WERI-Rb-1 (cell line): ENCODE measurements at regions not wholly inside any gene's neighbourhood (a gene's known extent, or its start where the extent isn't known, plus 50 kb on each side); places are given as distances from the start of the nearest gene placed in this dataset.

Source experiments
- DNase-seq: peaks from one replicate; pipeline ENCODE4 v3.0.0-alpha.2; 2020
- H3K27ac ChIP-seq: fragments of 250-450 bp; sonication (Bioruptor Pico); 2 replicates; pipeline ENCODE4 v1.5.1; 2020; ENCODE audit warnings: mild to moderate bottlenecking, moderate library complexity
- H3K27me3 ChIP-seq: fragments of 250-450 bp; sonication (Bioruptor Pico); 2 replicates; pipeline ENCODE4 v1.5.1; 2021; ENCODE audit warnings: mild to moderate bottlenecking, low read depth, moderate library complexity; ENCODE audit not compliant: insufficient read depth, severe bottlenecking
- H3K36me3 ChIP-seq: fragments of 250-450 bp; sonication (Bioruptor Pico); 2 replicates; pipeline ENCODE4 v1.5.1; 2020; ENCODE audit warnings: mild to moderate bottlenecking, moderate library complexity
- H3K4me3 ChIP-seq: 2 replicates; pipeline ENCODE4 v1.5.1; 2011; ENCODE audit warnings: low read depth, mild to moderate bottlenecking, control low read depth, low read length
- H3K9me3 ChIP-seq: fragments of 250-450 bp; sonication (Bioruptor Pico); 2 replicates; pipeline ENCODE4 v1.5.1; 2021; ENCODE audit warnings: mild to moderate bottlenecking, moderate library complexity; ENCODE audit not compliant: severe bottlenecking
- CTCF ChIP-seq: IDR thresholded peaks from 2 replicates; pipeline ENCODE4 v1.5.1; 2011; ENCODE audit warnings: low read depth, mild to moderate bottlenecking, control low read depth, inconsistent platforms, low read length

- Histone ChIP-seq H3K36me3 (no peaks in the 10 kb centered on the region), H3K9me3 (no peaks in the 10 kb centered on the region), H3K4me3 (no peak overlapping the region), H3K27me3 (no peaks in the 10 kb centered on the region), H3K27ac (no peak overlapping the region)
- peak; percentile 35 for DNase-seq
- peak; percentile 49; the same call in 1 of the 2 replicates for TF ChIP-seq CTCF
Measured at GRCh38 chr13:81487151-81487550, 1146.2 kb upstream of the SPRY2 start.

GRCh38 chr13:81480634-81481033 is 1139.7 kb upstream of the SPRY2 start:
- no peak for DNase-seq
- H3K27me3 ChIP-seq = no peaks in the 10 kb centered on the region
- no peak for TF ChIP-seq CTCF
- H3K27ac ChIP-seq = no peak overlapping the region
- no peak overlapping the region for H3K4me3 ChIP-seq
- no peaks in the 10 kb centered on the region for H3K9me3 ChIP-seq
- no peaks in the 10 kb centered on the region for H3K36me3 ChIP-seq

GRCh38 chr13:81473366-81473899 is 1132.5 kb upstream of the SPRY2 start:
- H3K27ac ChIP-seq = no peak overlapping the region

GRCh38 chr13:81458170-81458569 is 1117.2 kb upstream of the SPRY2 start:
- Histone ChIP-seq H3K36me3 (no peaks in the 10 kb centered on the region), H3K9me3 (no peaks in the 10 kb centered on the region), H3K27ac (no peak overlapping the region), H3K4me3 (no peak overlapping the region), H3K27me3 (no peaks in the 10 kb centered on the region)
- TF ChIP-seq CTCF = no peak
- no peak for DNase-seq

More at GRCh38 chr13:81473366-81473899, 1132.5 kb upstream of the SPRY2 start:
- no peaks in the 10 kb centered on the region for H3K27me3 ChIP-seq
- H3K9me3 ChIP-seq = no peaks in the 10 kb centered on the region
- no peak for TF ChIP-seq CTCF
- H3K4me3 ChIP-seq = no peak overlapping the region
- H3K36me3 ChIP-seq = no peaks in the 10 kb centered on the region
- DNase-seq = no peak

- no peak overlapping the region for H3K27ac ChIP-seq
- H3K4me3 ChIP-seq = no peak overlapping the region
- no peak for DNase-seq
- no peak for TF ChIP-seq CTCF
- H3K36me3 ChIP-seq = no peaks in the 10 kb centered on the region
- no peaks in the 10 kb centered on the region for H3K9me3 ChIP-seq
- no peaks in the 10 kb centered on the region for H3K27me3 ChIP-seq
Measured at GRCh38 chr13:81446441-81446840, 1105.5 kb upstream of the SPRY2 start.

- no peak for DNase-seq
- no peak overlapping the region for H3K27ac ChIP-seq
- no peak for TF ChIP-seq CTCF
- H3K27me3 ChIP-seq = no peaks in the 10 kb centered on the region
- no peaks in the 10 kb centered on the region for H3K9me3 ChIP-seq
- H3K4me3 ChIP-seq = no peak overlapping the region
- no peaks in the 10 kb centered on the region for H3K36me3 ChIP-seq
Measured at GRCh38 chr13:81442904-81443303, 1102.0 kb upstream of the SPRY2 start.
